ENCODE measurements at regions not wholly inside any gene's neighbourhood (a gene's known extent, or its start where the extent isn't known, plus 50 kb on each side); places are given as distances from the start of the nearest gene placed in this dataset.

GRCh38 chr14:103196716-103197115 is 73.5 kb downstream of the TNFAIP2 start:
- intact Hi-C loops (cut with micrococcal nuclease) = no loop called here
- no peak overlapping the region for H3K4me3 ChIP-seq
- TF ChIP-seq, protein P1, sequence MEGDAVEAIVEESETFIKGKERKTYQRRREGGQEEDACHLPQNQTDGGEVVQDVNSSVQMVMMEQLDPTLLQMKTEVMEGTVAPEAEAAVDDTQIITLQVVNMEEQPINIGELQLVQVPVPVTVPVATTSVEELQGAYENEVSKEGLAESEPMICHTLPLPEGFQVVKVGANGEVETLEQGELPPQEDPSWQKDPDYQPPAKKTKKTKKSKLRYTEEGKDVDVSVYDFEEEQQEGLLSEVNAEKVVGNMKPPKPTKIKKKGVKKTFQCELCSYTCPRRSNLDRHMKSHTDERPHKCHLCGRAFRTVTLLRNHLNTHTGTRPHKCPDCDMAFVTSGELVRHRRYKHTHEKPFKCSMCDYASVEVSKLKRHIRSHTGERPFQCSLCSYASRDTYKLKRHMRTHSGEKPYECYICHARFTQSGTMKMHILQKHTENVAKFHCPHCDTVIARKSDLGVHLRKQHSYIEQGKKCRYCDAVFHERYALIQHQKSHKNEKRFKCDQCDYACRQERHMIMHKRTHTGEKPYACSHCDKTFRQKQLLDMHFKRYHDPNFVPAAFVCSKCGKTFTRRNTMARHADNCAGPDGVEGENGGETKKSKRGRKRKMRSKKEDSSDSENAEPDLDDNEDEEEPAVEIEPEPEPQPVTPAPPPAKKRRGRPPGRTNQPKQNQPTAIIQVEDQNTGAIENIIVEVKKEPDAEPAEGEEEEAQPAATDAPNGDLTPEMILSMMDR (IDR thresholded peaks at IDR 0.05; ENCODE audit: borderline replicate concordance) = no peak
- peaks cover 20% of the 10 kb centered on the region for H3K9me3 ChIP-seq (replicated peaks)
- peaks cover 7% of the 10 kb centered on the region for H3K27me3 ChIP-seq (ENCODE audit: low read depth)
- DNase-seq = no peak
- H3K27ac ChIP-seq (replicated peaks) = no peak overlapping the region
- H3K36me3 ChIP-seq = no peaks in the 10 kb centered on the region
- no peaks in the 10 kb centered on the region for H3K4me1 ChIP-seq

- intact Hi-C loops (cut with micrococcal nuclease) = no loop called here
- H3K9me3 ChIP-seq (replicated peaks) = peaks cover 10% of the 10 kb centered on the region
- TF ChIP-seq, protein P1 (IDR thresholded peaks at IDR 0.05; ENCODE audit: borderline replicate concordance) = no peak
- peak overlapping the region; percentile 67 for H3K27ac ChIP-seq (replicated peaks)
- no peak overlapping the region for H3K4me3 ChIP-seq
- no peaks in the 10 kb centered on the region for H3K4me1 ChIP-seq
- DNase-seq = no peak
- H3K36me3 ChIP-seq = no peaks in the 10 kb centered on the region
- peaks cover 22% of the 10 kb centered on the region for H3K27me3 ChIP-seq (ENCODE audit: low read depth)
These were observed 75.2 kb downstream of the TNFAIP2 start for GRCh38 chr14:103198131-103199105.

DNA sequence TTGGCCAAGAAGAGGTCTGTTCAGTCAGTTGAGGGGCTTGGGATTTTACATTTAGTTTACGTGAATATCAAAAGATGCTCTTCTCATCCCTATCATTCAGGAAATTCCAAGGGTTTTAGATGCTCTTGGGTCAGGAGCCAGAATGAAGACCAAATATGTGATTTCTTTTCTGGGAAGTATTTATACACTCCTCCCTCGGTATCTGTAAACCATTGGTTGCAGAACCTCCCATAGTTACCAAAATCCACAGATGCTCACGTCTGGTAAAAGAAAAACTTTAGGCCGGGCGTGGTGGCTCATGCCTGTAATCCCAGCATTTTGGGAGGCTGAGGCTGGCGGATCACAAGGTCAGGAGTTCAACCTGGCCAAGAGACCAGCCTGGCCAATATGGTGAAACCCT is 75.9 kb downstream of the TNFAIP2 start:
- Histone ChIP-seq H3K4me3 (no peak overlapping the region), H3K27me3 (ENCODE audit: low read depth) (peaks cover 29% of the 10 kb centered on the region), H3K27ac (replicated peaks) (peak overlapping the region; percentile 67), H3K4me1 (no peaks in the 10 kb centered on the region), H3K36me3 (no peaks in the 10 kb centered on the region), H3K9me3 (replicated peaks) (peaks cover 17% of the 10 kb centered on the region)
- TF ChIP-seq, protein P1 (IDR thresholded peaks at IDR 0.05; ENCODE audit: borderline replicate concordance) = no peak
- DNase-seq = no peak
- intact Hi-C loops (cut with micrococcal nuclease) = no loop called here

- Histone ChIP-seq H3K27ac (replicated peaks) (no peak overlapping the region), H3K9me3 (replicated peaks) (peaks cover 33% of the 10 kb centered on the region), H3K27me3 (ENCODE audit: low read depth) (peaks cover 44% of the 10 kb centered on the region), H3K4me3 (no peak overlapping the region), H3K4me1 (peaks cover 7% of the 10 kb centered on the region), H3K36me3 (no peaks in the 10 kb centered on the region)
- DNase-seq = no peak
- TF ChIP-seq, protein P1 (IDR thresholded peaks at IDR 0.05; ENCODE audit: borderline replicate concordance) = no peak
- intact Hi-C loops (cut with micrococcal nuclease) = no loop called here
These were observed 78.5 kb downstream of the TNFAIP2 start for GRCh38 chr14:103201801-103202200.

DNA sequence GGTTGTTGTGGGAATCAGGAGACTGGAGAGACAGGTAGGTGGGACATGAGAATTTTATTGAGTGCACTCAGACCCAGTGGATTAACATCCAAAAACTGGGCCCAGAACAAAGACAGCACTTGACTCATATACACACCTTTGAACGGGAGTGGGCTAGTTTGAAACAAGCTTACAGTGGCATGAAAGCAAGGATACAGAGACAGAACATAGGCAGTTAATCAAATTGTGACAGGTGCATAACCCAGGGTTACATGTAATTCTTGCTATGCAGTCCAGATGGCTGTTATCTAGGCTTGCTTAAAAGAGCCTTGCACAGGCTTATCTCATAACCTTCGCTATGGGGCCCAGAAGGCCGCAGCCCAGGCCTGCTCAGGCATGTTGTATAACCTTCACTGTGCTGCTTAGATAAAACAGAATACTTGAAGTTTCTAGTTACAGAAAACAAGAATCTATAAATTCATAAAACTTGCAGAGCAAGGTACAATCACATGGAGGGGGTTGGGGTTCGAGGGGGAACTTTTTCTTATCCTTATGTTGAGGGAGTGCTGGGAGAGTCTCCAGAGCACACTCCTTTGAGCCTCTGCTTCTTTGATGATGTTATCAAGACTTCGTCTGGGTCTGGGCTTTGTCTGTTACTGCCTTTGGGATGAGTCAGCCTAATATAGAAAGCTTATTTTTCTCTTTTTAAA is 81.7 kb downstream of the TNFAIP2 start:
- Histone ChIP-seq H3K36me3 (no peaks in the 10 kb centered on the region), H3K4me1 (peaks cover 22% of the 10 kb centered on the region), H3K9me3 (replicated peaks) (peaks cover 33% of the 10 kb centered on the region), H3K27ac (replicated peaks) (no peak overlapping the region), H3K27me3 (ENCODE audit: low read depth) (peaks cover 69% of the 10 kb centered on the region), H3K4me3 (no peak overlapping the region)
- no peak for DNase-seq
- intact Hi-C loops (cut with micrococcal nuclease) = no loop called here
- TF ChIP-seq, protein P1 (IDR thresholded peaks at IDR 0.05; ENCODE audit: borderline replicate concordance) = no peak

Measured in left ventricle myocardium inferior (tissue), 1 donor.